ENCODE measurements at regions not wholly inside any gene's neighbourhood (a gene's known extent, or its start where the extent isn't known, plus 50 kb on each side); places are given as distances from the start of the nearest gene placed in this dataset.

DNA sequence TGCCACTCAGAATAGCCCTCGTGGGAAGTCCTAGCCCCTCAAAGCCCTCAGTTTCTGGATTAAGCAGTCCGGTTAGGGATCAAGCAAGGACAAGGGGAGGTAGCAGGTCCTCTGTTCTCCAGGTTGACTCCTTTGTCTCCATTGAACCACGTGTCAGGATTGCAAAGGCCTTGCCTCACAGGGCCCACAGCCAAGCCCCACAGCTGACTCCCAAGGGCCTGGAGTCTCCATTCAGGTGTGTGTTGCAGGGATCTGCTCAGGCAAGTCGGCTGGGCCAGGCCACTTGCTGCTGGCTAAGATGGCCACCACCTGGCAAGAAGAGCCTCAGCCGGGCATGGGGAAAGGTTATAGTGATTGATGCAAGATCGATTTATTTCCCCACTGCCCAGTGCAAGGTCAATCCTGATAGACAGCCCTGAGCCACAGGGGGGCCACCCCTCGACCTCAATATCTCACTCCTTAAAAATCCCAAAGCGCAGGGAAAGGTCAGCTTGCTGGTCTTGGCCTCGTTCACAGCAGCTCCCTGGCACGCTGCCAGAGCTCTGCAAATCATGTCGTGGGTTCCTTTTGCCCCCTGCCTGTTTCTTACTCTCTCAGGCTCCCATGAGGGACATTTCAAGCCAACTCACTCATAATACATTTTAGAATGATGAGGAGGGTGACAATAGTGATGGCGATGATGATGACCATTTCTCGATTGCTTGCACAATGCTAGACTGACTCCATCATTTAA is 75.9 kb downstream of the EDN3 start:
- Histone ChIP-seq H3K4me1 (no peaks in the 10 kb centered on the region), H3K4me3 (no peak overlapping the region), H3K27me3 (no peaks in the 10 kb centered on the region), H3K36me3 (ENCODE audit: low read depth, missing control alignments) (no peaks in the 10 kb centered on the region), H3K9me3 (no peaks in the 10 kb centered on the region), H3K27ac (no peak overlapping the region)
- WGBS, 2 donors: 61 to 71% methylated on average over 9 to 13 of the region's 13 CpGs
- intact Hi-C loops (cut with DNase I; ENCODE audit: low total_unique reads): no loop called here
- no peak for TF ChIP-seq POLR2A (IDR thresholded peaks at IDR 0.05)
- TF ChIP-seq, protein P1, sequence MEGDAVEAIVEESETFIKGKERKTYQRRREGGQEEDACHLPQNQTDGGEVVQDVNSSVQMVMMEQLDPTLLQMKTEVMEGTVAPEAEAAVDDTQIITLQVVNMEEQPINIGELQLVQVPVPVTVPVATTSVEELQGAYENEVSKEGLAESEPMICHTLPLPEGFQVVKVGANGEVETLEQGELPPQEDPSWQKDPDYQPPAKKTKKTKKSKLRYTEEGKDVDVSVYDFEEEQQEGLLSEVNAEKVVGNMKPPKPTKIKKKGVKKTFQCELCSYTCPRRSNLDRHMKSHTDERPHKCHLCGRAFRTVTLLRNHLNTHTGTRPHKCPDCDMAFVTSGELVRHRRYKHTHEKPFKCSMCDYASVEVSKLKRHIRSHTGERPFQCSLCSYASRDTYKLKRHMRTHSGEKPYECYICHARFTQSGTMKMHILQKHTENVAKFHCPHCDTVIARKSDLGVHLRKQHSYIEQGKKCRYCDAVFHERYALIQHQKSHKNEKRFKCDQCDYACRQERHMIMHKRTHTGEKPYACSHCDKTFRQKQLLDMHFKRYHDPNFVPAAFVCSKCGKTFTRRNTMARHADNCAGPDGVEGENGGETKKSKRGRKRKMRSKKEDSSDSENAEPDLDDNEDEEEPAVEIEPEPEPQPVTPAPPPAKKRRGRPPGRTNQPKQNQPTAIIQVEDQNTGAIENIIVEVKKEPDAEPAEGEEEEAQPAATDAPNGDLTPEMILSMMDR (IDR thresholded peaks at IDR 0.05): no peak
- DNase-seq: no peak

DNA sequence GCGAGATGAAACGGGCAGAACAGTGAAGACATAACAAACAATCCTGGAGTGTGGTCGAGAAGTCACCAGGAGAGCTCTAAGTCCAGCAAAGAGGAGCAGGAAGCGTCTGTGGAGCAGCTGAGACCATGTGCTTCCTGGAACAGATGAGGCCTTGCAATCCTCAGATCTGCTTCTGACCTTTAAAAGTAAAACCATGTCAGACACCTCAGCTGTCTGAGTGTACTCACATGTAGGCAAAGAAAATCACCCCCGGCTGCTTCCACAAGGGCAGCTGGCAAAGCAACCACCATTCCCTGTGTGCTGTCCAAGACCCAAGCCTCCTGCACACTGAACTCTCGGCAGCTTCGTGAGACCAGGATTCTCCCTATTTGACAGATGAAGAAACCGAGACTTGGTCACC is 76.6 kb downstream of the EDN3 start:
- DNase-seq: no peak
- Histone ChIP-seq H3K4me1 (no peaks in the 10 kb centered on the region), H3K9me3 (no peaks in the 10 kb centered on the region), H3K27me3 (no peaks in the 10 kb centered on the region), H3K4me3 (no peak overlapping the region), H3K27ac (no peak overlapping the region), H3K36me3 (ENCODE audit: low read depth, missing control alignments) (no peaks in the 10 kb centered on the region)
- TF ChIP-seq, protein P1 (IDR thresholded peaks at IDR 0.05): no peak
- TF ChIP-seq POLR2A (IDR thresholded peaks at IDR 0.05): no peak
- intact Hi-C loops (cut with DNase I; ENCODE audit: low total_unique reads): no loop called here
- 76 to 78% methylated on average over 8 of the region's 8 CpGs for WGBS, 2 donors

DNA sequence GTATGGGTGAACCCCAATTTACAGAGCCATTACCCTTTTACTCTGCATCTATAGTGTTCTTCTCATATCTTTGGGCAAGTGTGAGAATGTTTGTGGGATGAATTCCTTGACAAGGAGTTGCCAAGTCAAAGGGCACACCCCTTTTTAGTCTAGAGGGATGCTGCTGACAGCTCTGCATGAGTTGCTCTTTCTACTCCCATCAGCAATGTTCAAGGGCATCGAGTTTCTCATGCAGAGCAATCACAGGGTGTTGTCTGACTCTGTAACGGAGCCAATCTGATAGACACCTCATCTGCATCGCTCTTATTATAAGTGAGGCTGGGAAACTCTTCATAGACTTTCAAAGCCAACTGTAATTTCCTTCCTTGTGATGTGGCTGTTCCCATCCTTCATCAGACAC is 77.4 kb downstream of the EDN3 start:
- Histone ChIP-seq H3K27ac (no peak overlapping the region), H3K27me3 (no peaks in the 10 kb centered on the region), H3K9me3 (no peaks in the 10 kb centered on the region), H3K4me3 (no peak overlapping the region), H3K4me1 (no peaks in the 10 kb centered on the region), H3K36me3 (ENCODE audit: low read depth, missing control alignments) (no peaks in the 10 kb centered on the region)
- WGBS, 2 donors: 50 to 58% methylated on average over 3 of the region's 3 CpGs
- intact Hi-C loops (cut with DNase I; ENCODE audit: low total_unique reads): no loop called here
- no peak for DNase-seq
- TF ChIP-seq, protein P1 (IDR thresholded peaks at IDR 0.05): no peak
- no peak for TF ChIP-seq POLR2A (IDR thresholded peaks at IDR 0.05)

DNA sequence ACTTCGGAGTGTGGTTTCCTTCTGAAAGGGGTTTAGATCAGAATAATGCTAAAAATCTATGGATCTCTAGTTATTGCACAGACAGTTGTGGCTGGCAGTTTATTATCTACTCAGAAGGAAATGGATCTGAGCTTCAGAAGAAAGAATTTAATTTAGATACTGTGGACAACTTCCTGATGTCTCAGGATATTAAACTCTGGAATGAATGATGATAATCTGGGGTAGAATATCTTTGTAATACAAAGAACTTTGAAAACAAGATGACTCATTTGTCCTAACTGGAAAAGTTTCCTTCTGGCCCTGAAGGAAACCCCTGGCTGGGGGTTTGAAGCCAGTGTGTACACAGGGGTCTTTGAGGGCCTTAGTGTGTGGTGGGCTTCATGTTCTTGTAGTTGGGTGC is 78.0 kb downstream of the EDN3 start:
- no peaks in the 10 kb centered on the region for H3K27me3 ChIP-seq
- H3K36me3 ChIP-seq (ENCODE audit: low read depth, missing control alignments): no peaks in the 10 kb centered on the region
- H3K4me1 ChIP-seq: no peaks in the 10 kb centered on the region
- no peaks in the 10 kb centered on the region for H3K9me3 ChIP-seq
- WGBS, 2 donors: 78 to 100% methylated on average over 1 of the region's 1 CpG
- no peak overlapping the region for H3K4me3 ChIP-seq
- no peak overlapping the region for H3K27ac ChIP-seq
- DNase-seq: no peak
- intact Hi-C loops (cut with DNase I; ENCODE audit: low total_unique reads): no loop called here
- TF ChIP-seq, protein P1 (IDR thresholded peaks at IDR 0.05): no peak
- no peak for TF ChIP-seq POLR2A (IDR thresholded peaks at IDR 0.05)

DNA sequence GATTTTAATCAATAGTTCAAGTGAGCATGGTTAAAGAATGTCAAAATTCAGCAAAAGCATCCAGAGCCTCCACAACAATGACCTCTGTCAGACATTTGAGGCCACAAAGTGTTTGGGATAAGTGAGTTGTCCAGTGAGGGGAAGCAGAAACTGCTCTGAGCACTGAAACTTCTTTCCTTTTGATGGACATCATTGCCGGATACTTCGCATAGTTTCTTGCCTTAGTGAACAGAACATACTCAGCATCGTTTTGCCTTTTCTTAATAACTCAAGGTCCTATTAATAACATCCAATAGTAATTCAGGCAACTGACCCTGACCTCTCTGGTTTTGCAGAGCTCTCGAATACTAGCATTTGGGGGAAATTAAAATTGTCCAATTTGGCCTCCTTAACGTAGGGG is 78.6 kb downstream of the EDN3 start:
- Histone ChIP-seq H3K9me3 (no peaks in the 10 kb centered on the region), H3K4me3 (no peak overlapping the region), H3K4me1 (no peaks in the 10 kb centered on the region), H3K36me3 (ENCODE audit: low read depth, missing control alignments) (no peaks in the 10 kb centered on the region), H3K27me3 (no peaks in the 10 kb centered on the region), H3K27ac (no peak overlapping the region)
- TF ChIP-seq, protein P1 (IDR thresholded peaks at IDR 0.05): no peak
- no peak for TF ChIP-seq POLR2A (IDR thresholded peaks at IDR 0.05)
- no peak for DNase-seq
- intact Hi-C loops (cut with DNase I; ENCODE audit: low total_unique reads): no loop called here
- WGBS, 2 donors: 64 to 67% methylated on average over 5 of the region's 5 CpGs

All from testis (tissue), 2 donors.